HEK293 (cell line): ENCODE measurements at regions not wholly inside any gene's neighbourhood (a gene's known extent, or its start where the extent isn't known, plus 50 kb on each side); places are given as distances from the start of the nearest gene placed in this dataset.

ENCODE experiments used
- CTCF ChIA-PET: fragments of 350-600 bp; formaldehyde crosslinking; extraction: SDS; loops from one replicate; lab custom pipeline; 2021; ENCODE audit warnings: antibody characterized with exemption; lab: Yijun Ruan, JAX
- POLR2A ChIA-PET: fragments of 300-600 bp; formaldehyde crosslinking; extraction: SDS; loops from one replicate; lab custom pipeline; 2020; ENCODE audit warnings: antibody characterized with exemption, inconsistent platforms; lab: Yijun Ruan, JAX
- H3K27ac ChIP-seq: fragments of 200-500 bp; sonication (Bioruptor generic); 2 replicates; pipeline ENCODE4 v1.5.1; 2014; ENCODE audit warnings: low read depth, low read length, control low read depth, inconsistent platforms; ENCODE audit errors: extremely low read depth
- H3K36me3 ChIP-seq, 2 experiments: fragments of 200-500 bp in 1 of 2; sonication (Bioruptor generic) in 1 of 2; 1 replicate in 1 of 2; 2 replicates in 1 of 2; pipeline ENCODE4 v1.5.1; 2014 to 2017; ENCODE audit warnings: inconsistent platforms in 2 of 2, low read length in 2 of 2; ENCODE audit not compliant: control insufficient read depth in 2 of 2, insufficient read depth in 1 of 2
- H3K4me1 ChIP-seq: fragments of 200-500 bp; sonication (Bioruptor generic); 2 replicates; pipeline ENCODE4 v1.5.1; 2014; ENCODE audit warnings: mild to moderate bottlenecking, low read length, inconsistent platforms; ENCODE audit not compliant: control insufficient read depth, insufficient read depth
- H3K4me3 ChIP-seq: 2 replicates; pipeline ENCODE4 v1.5.1; 2011; ENCODE audit warnings: low read depth, mild to moderate bottlenecking, control low read depth, low read length, moderate library complexity
- H3K9me3 ChIP-seq: fragments of 200-500 bp; sonication (Bioruptor generic); 2 replicates; pipeline ENCODE4 v1.5.1; 2014; ENCODE audit warnings: low read depth, low read length, inconsistent platforms; ENCODE audit not compliant: control insufficient read depth, insufficient read depth
- KLF8 ChIP-seq: fragments of 450-650 bp; formaldehyde crosslinking; IDR thresholded peaks from 2 replicates; pipeline ENCODE4 v1.5.1; 2016; ENCODE audit warnings: missing biosample characterization, missing genetic modification characterization
- YY1 ChIP-seq: fragments of 450-650 bp; formaldehyde crosslinking; IDR thresholded peaks from 2 replicates; pipeline ENCODE4 v1.5.1; 2018; ENCODE audit warnings: missing biosample characterization, missing genetic modification characterization
- ZFP69B ChIP-seq: fragments of 450-650 bp; formaldehyde crosslinking; IDR thresholded peaks from 2 replicates; pipeline ENCODE4 v1.5.1; 2016; ENCODE audit warnings: missing biosample characterization, missing genetic modification characterization
- ZNF19 ChIP-seq: fragments of 450-650 bp; formaldehyde crosslinking; IDR thresholded peaks from 2 replicates; pipeline ENCODE4; 2016; ENCODE audit warnings: missing biosample characterization, missing genetic modification characterization, low read depth
- ZNF23 ChIP-seq: fragments of 450-650 bp; formaldehyde crosslinking; IDR thresholded peaks from 2 replicates; pipeline ENCODE4 v1.5.1; 2016; ENCODE audit warnings: missing biosample characterization, missing genetic modification characterization, borderline replicate concordance
- ZNF239 ChIP-seq: fragments of 450-650 bp; formaldehyde crosslinking; IDR thresholded peaks from 2 replicates; pipeline ENCODE4 v1.5.1; 2016; ENCODE audit warnings: missing biosample characterization, missing genetic modification characterization
- ZNF24 ChIP-seq: fragments of 450-650 bp; formaldehyde crosslinking; IDR thresholded peaks from 2 replicates; pipeline ENCODE4 v1.5.1; 2016; ENCODE audit warnings: missing biosample characterization, missing genetic modification characterization
- ZNF266 ChIP-seq: fragments of 450-650 bp; formaldehyde crosslinking; IDR thresholded peaks from 2 replicates; pipeline ENCODE4 v1.5.1; 2016; ENCODE audit warnings: missing biosample characterization, missing genetic modification characterization, low read depth
- ZNF341 ChIP-seq: fragments of 450-650 bp; formaldehyde crosslinking; IDR thresholded peaks from 2 replicates; pipeline ENCODE4; 2016; ENCODE audit warnings: low read depth, missing biosample characterization, missing genetic modification characterization
- ZNF510 ChIP-seq: fragments of 450-650 bp; formaldehyde crosslinking; IDR thresholded peaks from 2 replicates; pipeline ENCODE4 v1.5.1; 2018; ENCODE audit warnings: mild to moderate bottlenecking, missing genetic modification characterization, missing biosample characterization; ENCODE audit not compliant: insufficient replicate concordance
- ZNF521 ChIP-seq: fragments of 450-650 bp; formaldehyde crosslinking; IDR thresholded peaks from 2 replicates; pipeline ENCODE4 v1.5.1; 2017; ENCODE audit warnings: missing biosample characterization, mild to moderate bottlenecking, missing genetic modification characterization
- ZNF549 ChIP-seq: fragments of 450-650 bp; IDR thresholded peaks from 2 replicates; pipeline ENCODE4 v1.5.1; 2018; ENCODE audit warnings: missing biosample characterization, missing genetic modification characterization, mild to moderate bottlenecking, inconsistent platforms, moderate library complexity
- ZNF600 ChIP-seq: fragments of 450-650 bp; formaldehyde crosslinking; IDR thresholded peaks from 2 replicates; pipeline ENCODE4 v1.5.1; 2016; ENCODE audit warnings: missing biosample characterization, missing genetic modification characterization
- ZNF747 ChIP-seq: fragments of 450-650 bp; formaldehyde crosslinking; IDR thresholded peaks from 2 replicates; pipeline ENCODE4 v1.5.1; 2016; ENCODE audit warnings: missing biosample characterization, missing genetic modification characterization
- ZNF837 ChIP-seq: fragments of 450-650 bp; formaldehyde crosslinking; IDR thresholded peaks from 2 replicates; pipeline ENCODE4 v1.5.1; 2016; ENCODE audit warnings: missing biosample characterization, missing genetic modification characterization
- ZNF843 ChIP-seq: fragments of 450-650 bp; formaldehyde crosslinking; IDR thresholded peaks from 2 replicates; pipeline ENCODE4 v1.5.1; 2016; ENCODE audit warnings: missing biosample characterization, missing genetic modification characterization
- ZSCAN16 ChIP-seq: fragments of 450-650 bp; formaldehyde crosslinking; IDR thresholded peaks from 2 replicates; pipeline ENCODE4 v1.5.1; 2016; ENCODE audit warnings: missing biosample characterization, missing genetic modification characterization
- TF ChIP-seq, protein P1 (sequence below): fragments of 450-650 bp; formaldehyde crosslinking; IDR thresholded peaks from 2 replicates; pipeline ENCODE4 v1.5.1; 2017; ENCODE audit warnings: missing biosample characterization, mild to moderate bottlenecking, missing genetic modification characterization, moderate library complexity
- TF ChIP-seq, protein P2 (sequence below): fragments of 450-650 bp; formaldehyde crosslinking; IDR thresholded peaks from 2 replicates; pipeline ENCODE4 v1.5.1; 2017; ENCODE audit warnings: missing biosample characterization, missing genetic modification characterization
- TF ChIP-seq, protein P3 (sequence below): fragments of 450-650 bp; IDR thresholded peaks from 2 replicates; pipeline ENCODE4 v1.5.1; 2018; ENCODE audit warnings: missing biosample characterization, missing genetic modification characterization
- TF ChIP-seq, protein P4 (sequence below): fragments of 450-650 bp; formaldehyde crosslinking; IDR thresholded peaks from 2 replicates; pipeline ENCODE4 v1.5.1; 2016; ENCODE audit warnings: missing biosample characterization, missing genetic modification characterization, borderline replicate concordance
- TF ChIP-seq, protein P5 (sequence below): sonication (generic); formaldehyde crosslinking; IDR thresholded peaks from 2 replicates; pipeline ENCODE4 v1.8.1; 2022; ENCODE audit warnings: mild to moderate bottlenecking, moderate library complexity, missing genetic modification reagents

DNA sequence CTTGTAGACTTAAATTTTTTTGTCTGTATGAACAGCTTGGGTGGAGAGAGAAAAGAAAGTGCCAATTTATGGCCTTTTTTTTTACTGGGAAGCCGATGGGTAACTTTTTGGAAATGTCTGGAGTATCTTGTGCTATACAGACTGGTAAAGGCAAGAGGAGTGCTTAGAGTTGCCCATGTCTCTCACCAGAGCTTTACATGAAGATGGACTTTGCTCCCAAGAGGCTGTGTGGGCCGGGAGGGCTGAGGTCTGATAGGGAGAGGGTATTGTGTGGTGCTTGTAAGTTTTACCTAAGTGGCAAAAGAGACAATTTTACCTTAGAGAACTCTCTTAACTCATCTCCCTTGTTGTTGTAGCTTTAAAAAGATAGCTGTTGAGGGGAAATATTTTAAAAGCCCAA is 203.2 kb downstream of the SEMA6A start:
- no peak overlapping the region for H3K4me3 ChIP-seq
- CTCF ChIA-PET, result interaction anchor here (0.7 kb wide), 1 partner anchor 57 kb away, joined by 4 read pairs; no protein-coding TSS in a partner anchor
- POLR2A ChIA-PET, result no interaction called here
- H3K4me1 ChIP-seq, result no peaks in the 10 kb centered on the region
- H3K9me3 ChIP-seq, result no peaks in the 10 kb centered on the region
- no peaks in the 10 kb centered on the region for H3K36me3 ChIP-seq
- H3K27ac ChIP-seq, result no peak overlapping the region
- no peak for TF ChIP-seq KLF8 (tag by site-specific recombination)
- TF ChIP-seq, protein P1, sequence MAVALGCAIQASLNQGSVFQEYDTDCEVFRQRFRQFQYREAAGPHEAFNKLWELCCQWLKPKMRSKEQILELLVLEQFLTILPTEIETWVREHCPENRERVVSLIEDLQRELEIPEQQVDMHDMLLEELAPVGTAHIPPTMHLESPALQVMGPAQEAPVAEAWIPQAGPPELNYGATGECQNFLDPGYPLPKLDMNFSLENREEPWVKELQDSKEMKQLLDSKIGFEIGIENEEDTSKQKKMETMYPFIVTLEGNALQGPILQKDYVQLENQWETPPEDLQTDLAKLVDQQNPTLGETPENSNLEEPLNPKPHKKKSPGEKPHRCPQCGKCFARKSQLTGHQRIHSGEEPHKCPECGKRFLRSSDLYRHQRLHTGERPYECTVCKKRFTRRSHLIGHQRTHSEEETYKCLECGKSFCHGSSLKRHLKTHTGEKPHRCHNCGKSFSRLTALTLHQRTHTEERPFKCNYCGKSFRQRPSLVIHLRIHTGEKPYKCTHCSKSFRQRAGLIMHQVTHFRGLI, result no peak
- no peak for TF ChIP-seq ZNF24
- TF ChIP-seq, protein P2, sequence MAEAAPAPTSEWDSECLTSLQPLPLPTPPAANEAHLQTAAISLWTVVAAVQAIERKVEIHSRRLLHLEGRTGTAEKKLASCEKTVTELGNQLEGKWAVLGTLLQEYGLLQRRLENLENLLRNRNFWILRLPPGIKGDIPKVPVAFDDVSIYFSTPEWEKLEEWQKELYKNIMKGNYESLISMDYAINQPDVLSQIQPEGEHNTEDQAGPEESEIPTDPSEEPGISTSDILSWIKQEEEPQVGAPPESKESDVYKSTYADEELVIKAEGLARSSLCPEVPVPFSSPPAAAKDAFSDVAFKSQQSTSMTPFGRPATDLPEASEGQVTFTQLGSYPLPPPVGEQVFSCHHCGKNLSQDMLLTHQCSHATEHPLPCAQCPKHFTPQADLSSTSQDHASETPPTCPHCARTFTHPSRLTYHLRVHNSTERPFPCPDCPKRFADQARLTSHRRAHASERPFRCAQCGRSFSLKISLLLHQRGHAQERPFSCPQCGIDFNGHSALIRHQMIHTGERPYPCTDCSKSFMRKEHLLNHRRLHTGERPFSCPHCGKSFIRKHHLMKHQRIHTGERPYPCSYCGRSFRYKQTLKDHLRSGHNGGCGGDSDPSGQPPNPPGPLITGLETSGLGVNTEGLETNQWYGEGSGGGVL (tag by site-specific recombination), result no peak

DNA sequence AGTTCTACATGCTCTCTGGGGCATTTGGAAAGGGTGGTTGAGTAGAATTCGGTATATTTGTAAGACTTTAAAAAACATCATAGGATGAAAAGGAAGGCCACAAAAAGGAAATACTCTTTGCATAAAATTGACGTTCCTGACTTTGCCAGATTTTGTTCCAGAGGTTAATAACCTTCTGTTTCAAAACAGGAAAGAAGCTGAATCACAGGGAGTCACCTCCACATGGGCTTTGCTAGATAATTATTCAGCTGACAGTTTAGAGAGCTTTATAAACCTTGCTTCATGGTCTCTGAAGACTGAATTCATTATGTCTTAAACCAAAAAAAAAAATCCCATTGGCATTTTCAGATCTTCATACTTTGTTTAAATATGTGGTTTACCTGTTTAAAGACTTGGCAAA is 203.7 kb downstream of the SEMA6A start:
- H3K9me3 ChIP-seq, result no peaks in the 10 kb centered on the region
- H3K4me1 ChIP-seq, result no peaks in the 10 kb centered on the region
- TF ChIP-seq ZNF23 (tag by site-specific recombination) (no peak), ZNF837 (tag by site-specific recombination) (no peak), ZNF239 (tag by site-specific recombination) (no peak), ZNF266 (tag by site-specific recombination) (no peak), ZNF549 (tag by site-specific recombination) (no peak), ZNF19 (no peak), ZFP69B (tag by site-specific recombination) (no peak), ZNF341 (no peak), YY1 (no peak), ZNF600 (no peak), ZNF510 (tag by site-specific recombination) (no peak), ZNF747 (tag by site-specific recombination) (no peak), ZSCAN16 (tag by site-specific recombination) (no peak), ZNF521 (no peak), ZNF843 (no peak)
- TF ChIP-seq, protein P3, sequence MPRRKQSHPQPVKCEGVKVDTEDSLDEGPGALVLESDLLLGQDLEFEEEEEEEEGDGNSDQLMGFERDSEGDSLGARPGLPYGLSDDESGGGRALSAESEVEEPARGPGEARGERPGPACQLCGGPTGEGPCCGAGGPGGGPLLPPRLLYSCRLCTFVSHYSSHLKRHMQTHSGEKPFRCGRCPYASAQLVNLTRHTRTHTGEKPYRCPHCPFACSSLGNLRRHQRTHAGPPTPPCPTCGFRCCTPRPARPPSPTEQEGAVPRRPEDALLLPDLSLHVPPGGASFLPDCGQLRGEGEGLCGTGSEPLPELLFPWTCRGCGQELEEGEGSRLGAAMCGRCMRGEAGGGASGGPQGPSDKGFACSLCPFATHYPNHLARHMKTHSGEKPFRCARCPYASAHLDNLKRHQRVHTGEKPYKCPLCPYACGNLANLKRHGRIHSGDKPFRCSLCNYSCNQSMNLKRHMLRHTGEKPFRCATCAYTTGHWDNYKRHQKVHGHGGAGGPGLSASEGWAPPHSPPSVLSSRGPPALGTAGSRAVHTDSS (tag by site-specific recombination), result no peak
- TF ChIP-seq, protein P4, sequence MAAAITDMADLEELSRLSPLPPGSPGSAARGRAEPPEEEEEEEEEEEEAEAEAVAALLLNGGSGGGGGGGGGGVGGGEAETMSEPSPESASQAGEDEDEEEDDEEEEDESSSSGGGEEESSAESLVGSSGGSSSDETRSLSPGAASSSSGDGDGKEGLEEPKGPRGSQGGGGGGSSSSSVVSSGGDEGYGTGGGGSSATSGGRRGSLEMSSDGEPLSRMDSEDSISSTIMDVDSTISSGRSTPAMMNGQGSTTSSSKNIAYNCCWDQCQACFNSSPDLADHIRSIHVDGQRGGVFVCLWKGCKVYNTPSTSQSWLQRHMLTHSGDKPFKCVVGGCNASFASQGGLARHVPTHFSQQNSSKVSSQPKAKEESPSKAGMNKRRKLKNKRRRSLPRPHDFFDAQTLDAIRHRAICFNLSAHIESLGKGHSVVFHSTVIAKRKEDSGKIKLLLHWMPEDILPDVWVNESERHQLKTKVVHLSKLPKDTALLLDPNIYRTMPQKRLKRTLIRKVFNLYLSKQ (tag by site-specific recombination), result no peak
- TF ChIP-seq, protein P5, sequence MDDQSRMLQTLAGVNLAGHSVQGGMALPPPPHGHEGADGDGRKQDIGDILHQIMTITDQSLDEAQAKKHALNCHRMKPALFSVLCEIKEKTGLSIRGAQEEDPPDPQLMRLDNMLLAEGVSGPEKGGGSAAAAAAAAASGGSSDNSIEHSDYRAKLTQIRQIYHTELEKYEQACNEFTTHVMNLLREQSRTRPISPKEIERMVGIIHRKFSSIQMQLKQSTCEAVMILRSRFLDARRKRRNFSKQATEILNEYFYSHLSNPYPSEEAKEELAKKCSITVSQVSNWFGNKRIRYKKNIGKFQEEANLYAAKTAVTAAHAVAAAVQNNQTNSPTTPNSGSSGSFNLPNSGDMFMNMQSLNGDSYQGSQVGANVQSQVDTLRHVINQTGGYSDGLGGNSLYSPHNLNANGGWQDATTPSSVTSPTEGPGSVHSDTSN (CRISPR knock-in tag), result no peak
- no peak overlapping the region for H3K4me3 ChIP-seq
- H3K36me3 ChIP-seq, result no peaks in the 10 kb centered on the region
- CTCF ChIA-PET, result no interaction called here
- POLR2A ChIA-PET, result no interaction called here
- no peak overlapping the region for H3K27ac ChIP-seq
